ENCODE measurements at regions not wholly inside any gene's neighbourhood (a gene's known extent, or its start where the extent isn't known, plus 50 kb on each side); places are given as distances from the start of the nearest gene placed in this dataset.

- TF ChIP-seq EZH2 (IDR thresholded peaks at IDR 0.05; ENCODE audit: borderline replicate concordance) = no peak
- TF ChIP-seq, protein P1, sequence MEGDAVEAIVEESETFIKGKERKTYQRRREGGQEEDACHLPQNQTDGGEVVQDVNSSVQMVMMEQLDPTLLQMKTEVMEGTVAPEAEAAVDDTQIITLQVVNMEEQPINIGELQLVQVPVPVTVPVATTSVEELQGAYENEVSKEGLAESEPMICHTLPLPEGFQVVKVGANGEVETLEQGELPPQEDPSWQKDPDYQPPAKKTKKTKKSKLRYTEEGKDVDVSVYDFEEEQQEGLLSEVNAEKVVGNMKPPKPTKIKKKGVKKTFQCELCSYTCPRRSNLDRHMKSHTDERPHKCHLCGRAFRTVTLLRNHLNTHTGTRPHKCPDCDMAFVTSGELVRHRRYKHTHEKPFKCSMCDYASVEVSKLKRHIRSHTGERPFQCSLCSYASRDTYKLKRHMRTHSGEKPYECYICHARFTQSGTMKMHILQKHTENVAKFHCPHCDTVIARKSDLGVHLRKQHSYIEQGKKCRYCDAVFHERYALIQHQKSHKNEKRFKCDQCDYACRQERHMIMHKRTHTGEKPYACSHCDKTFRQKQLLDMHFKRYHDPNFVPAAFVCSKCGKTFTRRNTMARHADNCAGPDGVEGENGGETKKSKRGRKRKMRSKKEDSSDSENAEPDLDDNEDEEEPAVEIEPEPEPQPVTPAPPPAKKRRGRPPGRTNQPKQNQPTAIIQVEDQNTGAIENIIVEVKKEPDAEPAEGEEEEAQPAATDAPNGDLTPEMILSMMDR (IDR thresholded peaks at IDR 0.05; ENCODE audit: poor library complexity) = no peak
Observed at GRCh38 chr4:187541666-187542065, 453.9 kb upstream of the ZFP42 start.

Data from hepatocyte (in vitro differentiated cells).